HEK293 (cell line): ENCODE measurements at regions not wholly inside any gene's neighbourhood (a gene's known extent, or its start where the extent isn't known, plus 50 kb on each side); places are given as distances from the start of the nearest gene placed in this dataset.

ENCODE experiments used
- CTCF ChIA-PET: fragments of 350-600 bp; formaldehyde crosslinking; extraction: SDS; loops from one replicate; lab custom pipeline; 2021; ENCODE audit warnings: antibody characterized with exemption; lab: Yijun Ruan, JAX
- POLR2A ChIA-PET: fragments of 300-600 bp; formaldehyde crosslinking; extraction: SDS; loops from one replicate; lab custom pipeline; 2020; ENCODE audit warnings: antibody characterized with exemption, inconsistent platforms; lab: Yijun Ruan, JAX
- H3K27ac ChIP-seq: fragments of 200-500 bp; sonication (Bioruptor generic); 2 replicates; pipeline ENCODE4 v1.5.1; 2014; ENCODE audit warnings: low read depth, low read length, control low read depth, inconsistent platforms; ENCODE audit errors: extremely low read depth
- H3K36me3 ChIP-seq, 2 experiments: fragments of 200-500 bp in 1 of 2; sonication (Bioruptor generic) in 1 of 2; 1 replicate in 1 of 2; 2 replicates in 1 of 2; pipeline ENCODE4 v1.5.1; 2014 to 2017; ENCODE audit warnings: inconsistent platforms in 2 of 2, low read length in 2 of 2; ENCODE audit not compliant: control insufficient read depth in 2 of 2, insufficient read depth in 1 of 2
- H3K4me1 ChIP-seq: fragments of 200-500 bp; sonication (Bioruptor generic); 2 replicates; pipeline ENCODE4 v1.5.1; 2014; ENCODE audit warnings: mild to moderate bottlenecking, low read length, inconsistent platforms; ENCODE audit not compliant: control insufficient read depth, insufficient read depth
- H3K4me3 ChIP-seq: 2 replicates; pipeline ENCODE4 v1.5.1; 2011; ENCODE audit warnings: low read depth, mild to moderate bottlenecking, control low read depth, low read length, moderate library complexity
- H3K9me3 ChIP-seq: fragments of 200-500 bp; sonication (Bioruptor generic); 2 replicates; pipeline ENCODE4 v1.5.1; 2014; ENCODE audit warnings: low read depth, low read length, inconsistent platforms; ENCODE audit not compliant: control insufficient read depth, insufficient read depth
- AEBP2 ChIP-seq: fragments of 450-650 bp; formaldehyde crosslinking; IDR thresholded peaks from 2 replicates; pipeline ENCODE4 v1.5.1; 2016; ENCODE audit warnings: missing biosample characterization, missing genetic modification characterization, borderline replicate concordance
- ATF2 ChIP-seq: fragments of 450-650 bp; formaldehyde crosslinking; IDR thresholded peaks from 2 replicates; pipeline ENCODE4 v1.5.1; 2016; ENCODE audit warnings: missing biosample characterization, missing genetic modification characterization, low read depth
- INSM2 ChIP-seq: fragments of 450-650 bp; formaldehyde crosslinking; IDR thresholded peaks from 2 replicates; pipeline ENCODE4 v1.5.1; 2016; ENCODE audit warnings: missing biosample characterization, missing genetic modification characterization
- MEIS1 ChIP-seq: sonication (generic); formaldehyde crosslinking; IDR thresholded peaks from 2 replicates; pipeline ENCODE4 v1.8.1; 2022; ENCODE audit warnings: missing genetic modification reagents, mild to moderate bottlenecking, borderline replicate concordance
- OVOL3 ChIP-seq: fragments of 450-650 bp; formaldehyde crosslinking; IDR thresholded peaks from 2 replicates; pipeline ENCODE4 v1.5.1; 2016; ENCODE audit warnings: missing biosample characterization, missing genetic modification characterization
- PRDM1 ChIP-seq: fragments of 450-650 bp; formaldehyde crosslinking; IDR thresholded peaks from 2 replicates; pipeline ENCODE4; 2016; ENCODE audit warnings: missing biosample characterization, missing genetic modification characterization
- REPIN1 ChIP-seq: fragments of 450-650 bp; formaldehyde crosslinking; IDR thresholded peaks from 2 replicates; pipeline ENCODE4 v1.5.1; 2017; ENCODE audit warnings: missing biosample characterization, missing genetic modification characterization, low read depth
- SALL2 ChIP-seq: fragments of 450-650 bp; formaldehyde crosslinking; IDR thresholded peaks from 2 replicates; pipeline ENCODE4 v1.5.0; 2017; ENCODE audit warnings: missing biosample characterization, mild to moderate bottlenecking, missing genetic modification characterization, borderline replicate concordance
- SP2 ChIP-seq: fragments of 450-650 bp; formaldehyde crosslinking; IDR thresholded peaks from 2 replicates; pipeline ENCODE4 v1.5.1; 2016; ENCODE audit warnings: missing biosample characterization, missing genetic modification characterization
- TCF7L2 ChIP-seq: IDR thresholded peaks from 2 replicates; pipeline ENCODE4 v1.6.1; 2011; ENCODE audit warnings: low read depth, mild to moderate bottlenecking, inconsistent platforms, low read length, moderate library complexity, borderline replicate concordance
- ZBTB1 ChIP-seq: fragments of 450-650 bp; formaldehyde crosslinking; IDR thresholded peaks from 2 replicates; pipeline ENCODE4 v1.5.1; 2016; ENCODE audit warnings: missing biosample characterization, missing genetic modification characterization
- ZBTB20 ChIP-seq: fragments of 450-650 bp; formaldehyde crosslinking; IDR thresholded peaks from 2 replicates; pipeline ENCODE4 v1.5.1; 2016; ENCODE audit warnings: missing biosample characterization, missing genetic modification characterization
- ZFHX2 ChIP-seq: fragments of 450-650 bp; formaldehyde crosslinking; conservative IDR thresholded peaks from 2 replicates; pipeline ENCODE4 v1.5.1; 2016; ENCODE audit warnings: missing biosample characterization, missing genetic modification characterization
- ZFP3 ChIP-seq: fragments of 450-650 bp; formaldehyde crosslinking; IDR thresholded peaks from 2 replicates; pipeline ENCODE4 v1.5.1; 2016; ENCODE audit warnings: low read depth, missing biosample characterization, missing genetic modification characterization
- ZFP41 ChIP-seq: fragments of 450-650 bp; formaldehyde crosslinking; IDR thresholded peaks from 2 replicates; pipeline ENCODE4 v1.5.1; 2016; ENCODE audit warnings: missing biosample characterization, missing genetic modification characterization, borderline replicate concordance
- ZNF202 ChIP-seq: fragments of 450-650 bp; formaldehyde crosslinking; IDR thresholded peaks from 2 replicates; pipeline ENCODE4 v1.5.1; 2016; ENCODE audit warnings: missing biosample characterization, missing genetic modification characterization, borderline replicate concordance
- ZNF223 ChIP-seq: fragments of 450-650 bp; formaldehyde crosslinking; IDR thresholded peaks from 2 replicates; pipeline ENCODE4 v1.5.1; 2016; ENCODE audit warnings: missing biosample characterization, missing genetic modification characterization
- ZNF24 ChIP-seq: fragments of 450-650 bp; formaldehyde crosslinking; IDR thresholded peaks from 2 replicates; pipeline ENCODE4 v1.5.1; 2016; ENCODE audit warnings: missing biosample characterization, missing genetic modification characterization
- ZNF341 ChIP-seq: fragments of 450-650 bp; formaldehyde crosslinking; IDR thresholded peaks from 2 replicates; pipeline ENCODE4; 2016; ENCODE audit warnings: low read depth, missing biosample characterization, missing genetic modification characterization
- ZNF350 ChIP-seq: fragments of 450-650 bp; formaldehyde crosslinking; IDR thresholded peaks from 2 replicates; pipeline ENCODE4 v1.5.0; 2017; ENCODE audit warnings: missing biosample characterization, mild to moderate bottlenecking, missing genetic modification characterization
- ZNF510 ChIP-seq: fragments of 450-650 bp; formaldehyde crosslinking; IDR thresholded peaks from 2 replicates; pipeline ENCODE4 v1.5.1; 2018; ENCODE audit warnings: mild to moderate bottlenecking, missing genetic modification characterization, missing biosample characterization; ENCODE audit not compliant: insufficient replicate concordance
- ZNF549 ChIP-seq: fragments of 450-650 bp; IDR thresholded peaks from 2 replicates; pipeline ENCODE4 v1.5.1; 2018; ENCODE audit warnings: missing biosample characterization, missing genetic modification characterization, mild to moderate bottlenecking, inconsistent platforms, moderate library complexity
- ZNF555 ChIP-seq: fragments of 450-650 bp; formaldehyde crosslinking; conservative IDR thresholded peaks from 2 replicates; pipeline ENCODE4 v1.5.1; 2017; ENCODE audit warnings: missing biosample characterization, mild to moderate bottlenecking, missing genetic modification characterization, inconsistent platforms

- ChIA-PET CTCF (interaction anchor here (0.6 kb wide), 3 partner anchors 25 to 96 kb away, joined by 3 to 6 read pairs (median 3); no protein-coding TSS in a partner anchor), POLR2A (no interaction called here)
These were observed 201.6 kb upstream of the PAPPA start for GRCh38 chr9:115951977-115952376.

GRCh38 chr9:115952430-115953292 is 200.9 kb upstream of the PAPPA start:
- no peak for TF ChIP-seq SP2 (tag by site-specific recombination)
- no peak for TF ChIP-seq REPIN1
- TF ChIP-seq ZNF202 (tag by site-specific recombination): no peak
- TF ChIP-seq ZBTB1: no peak
- TF ChIP-seq ZNF555 (tag by site-specific recombination): no peak
- TF ChIP-seq ZFHX2 (tag by site-specific recombination): no peak
- ChIA-PET CTCF (interaction anchor here (0.6 kb wide), 2 partner anchors 71 to 95 kb away, joined by 3 to 6 read pairs; no protein-coding TSS in a partner anchor), POLR2A (no interaction called here)
- no peaks in the 10 kb centered on the region for H3K36me3 ChIP-seq
- no peaks in the 10 kb centered on the region for H3K4me1 ChIP-seq
- no peak overlapping the region for H3K27ac ChIP-seq
- no peak overlapping the region for H3K4me3 ChIP-seq
- no peaks in the 10 kb centered on the region for H3K9me3 ChIP-seq

More at GRCh38 chr9:115951977-115952376, 201.6 kb upstream of the PAPPA start:
- no peaks in the 10 kb centered on the region for H3K36me3 ChIP-seq
- TF ChIP-seq ZFP41 (tag by site-specific recombination) (no peak), ZNF510 (no peak)
- no peaks in the 10 kb centered on the region for H3K4me1 ChIP-seq
- H3K9me3 ChIP-seq: no peaks in the 10 kb centered on the region
- no peak overlapping the region for H3K27ac ChIP-seq
- no peak overlapping the region for H3K4me3 ChIP-seq

GRCh38 chr9:115956371-115956770 is 197.2 kb upstream of the PAPPA start:
- Histone ChIP-seq H3K27ac (no peak overlapping the region), H3K4me3 (no peak overlapping the region), H3K4me1 (no peaks in the 10 kb centered on the region), H3K9me3 (no peaks in the 10 kb centered on the region), H3K36me3 (no peaks in the 10 kb centered on the region)
- CTCF ChIA-PET: no interaction called here
- TF ChIP-seq MEIS1 (CRISPR knock-in tag) (no peak), ZNF24 (tag by site-specific recombination) (no peak), ATF2 (tag by site-specific recombination) (no peak), ZNF223 (tag by site-specific recombination) (no peak), PRDM1 (tag by site-specific recombination) (no peak), ZNF350 (tag by site-specific recombination) (no peak), AEBP2 (no peak), INSM2 (no peak), ZNF549 (tag by site-specific recombination) (no peak), SALL2 (tag by site-specific recombination) (no peak), ZBTB20 (tag by site-specific recombination) (no peak), ZNF341 (tag by site-specific recombination) (no peak), ZFP3 (tag by site-specific recombination) (no peak), OVOL3 (tag by site-specific recombination) (no peak), TCF7L2 (no peak)
- POLR2A ChIA-PET: no interaction called here
